IMR-90 (cell line): ENCODE measurements at regions not wholly inside any gene's neighbourhood (a gene's known extent, or its start where the extent isn't known, plus 50 kb on each side); places are given as distances from the start of the nearest gene placed in this dataset.

ENCODE experiments used
- ATAC-seq: fragments of 200-7000 bp; cut with Tn5 transposase; 2 replicates; pipeline ENCODE4 v1.9.1; 2020; ENCODE audit warnings: low read depth, mild to moderate bottlenecking, moderate library complexity
- BruUV-seq: library from RNA; stranded (reverse); fragments of 400-500 nt; replicated peaks from 2 replicates; lab custom pipeline; 2021; lab: Mats Ljungman, UMichigan
- CTCF ChIA-PET: fragments of 300-600 bp; formaldehyde crosslinking; extraction: SDS; loops from one replicate; lab custom pipeline; 2021; ENCODE audit warnings: antibody characterized with exemption; lab: Yijun Ruan, JAX
- POLR2A ChIA-PET: fragments of 300-600 bp; sonication (Branson Sonifier 250); formaldehyde crosslinking; loops from one replicate; lab custom pipeline; 2022; ENCODE audit warnings: antibody characterized with exemption; ENCODE audit not compliant: unreplicated experiment; lab: Charles Lee
- DNase-seq: peaks from one replicate; pipeline ENCODE4 v3.0.0; 2013
- H2AFZ ChIP-seq: replicated peaks from 2 replicates; pipeline ENCODE3; 2013; ENCODE audit warnings: low read length, mild to moderate bottlenecking; ENCODE audit not compliant: poor library complexity
- H2AK5ac ChIP-seq: 2 replicates; pipeline ENCODE4 v1.6.1; 2013; ENCODE audit warnings: low read depth, low read length, inconsistent platforms
- H2AK9ac ChIP-seq: replicated peaks from 2 replicates; pipeline ENCODE3; 2013; ENCODE audit warnings: mild to moderate bottlenecking, low read depth, low read length, moderate library complexity; ENCODE audit not compliant: poor library complexity
- H2BK120ac ChIP-seq: 2 replicates; pipeline ENCODE4 v1.6.1; 2013; ENCODE audit warnings: low read depth, low read length, inconsistent platforms
- H2BK15ac ChIP-seq: 3 replicates; pipeline ENCODE4 v1.6.1; 2013; ENCODE audit warnings: low read depth, low read length, inconsistent platforms
- H2BK20ac ChIP-seq: 2 replicates; pipeline ENCODE4 v1.6.1; 2013; ENCODE audit warnings: low read depth, mild to moderate bottlenecking, inconsistent platforms, low read length, moderate library complexity
- H2BK5ac ChIP-seq: 2 replicates; pipeline ENCODE4 v1.6.1; 2013; ENCODE audit warnings: mild to moderate bottlenecking, low read depth, low read length, inconsistent platforms; ENCODE audit not compliant: poor library complexity, severe bottlenecking
- H3K14ac ChIP-seq: replicated peaks from 2 replicates; pipeline ENCODE4 v1.6.1; 2013; ENCODE audit warnings: low read depth, low read length, inconsistent platforms
- H3K18ac ChIP-seq: 2 replicates; pipeline ENCODE4 v1.6.1; 2013; ENCODE audit warnings: low read depth, low read length, control low read depth
- H3K23ac ChIP-seq: 2 replicates; pipeline ENCODE4 v1.6.1; 2013; ENCODE audit warnings: low read depth, low read length, inconsistent platforms
- H3K27ac ChIP-seq: 2 replicates; pipeline ENCODE4 v1.5.1; 2013; ENCODE audit warnings: mild to moderate bottlenecking, control low read depth, low read length; ENCODE audit not compliant: insufficient read depth
- H3K27me3 ChIP-seq: 2 replicates; pipeline ENCODE4 v1.6.1; 2013; ENCODE audit warnings: low read length; ENCODE audit not compliant: control insufficient read depth, insufficient read depth
- H3K36me3 ChIP-seq: 2 replicates; pipeline ENCODE4 v1.6.1; 2013; ENCODE audit warnings: low read length, mixed read lengths; ENCODE audit not compliant: control insufficient read depth, insufficient read depth
- H3K4ac ChIP-seq: 2 replicates; pipeline ENCODE4 v1.6.1; 2013; ENCODE audit warnings: low read depth, low read length, inconsistent platforms
- H3K4me1 ChIP-seq: 2 replicates; pipeline ENCODE4 v1.6.1; 2013; ENCODE audit warnings: low read length, mixed read lengths; ENCODE audit not compliant: control insufficient read depth, insufficient read depth
- H3K4me2 ChIP-seq: 2 replicates; pipeline ENCODE4 v1.6.1; 2013; ENCODE audit warnings: low read depth, mild to moderate bottlenecking, control low read depth, low read length, moderate library complexity
- H3K4me3 ChIP-seq: 2 replicates; pipeline ENCODE4 v1.5.1; 2013; ENCODE audit warnings: low read depth, mild to moderate bottlenecking, control low read depth, low read length, moderate library complexity; ENCODE audit not compliant: insufficient read depth
- H3K56ac ChIP-seq: 2 replicates; pipeline ENCODE4 v1.6.1; 2013; ENCODE audit warnings: low read length, inconsistent platforms; ENCODE audit not compliant: insufficient read depth; ENCODE audit errors: extremely low read depth
- H3K79me1 ChIP-seq, 2 experiments: 2 replicates each; pipeline ENCODE4 v1.6.1; 2013; ENCODE audit warnings: low read length in 2 of 2, inconsistent platforms in 1 of 2, low read depth in 1 of 2
- H3K9ac ChIP-seq: 2 replicates; pipeline ENCODE4 v1.6.1; 2013; ENCODE audit warnings: low read depth, low read length, control low read depth
- H3K9me1 ChIP-seq: 2 replicates; pipeline ENCODE4 v1.6.1; 2013; ENCODE audit warnings: low read length, inconsistent platforms; ENCODE audit not compliant: insufficient read depth
- H3K9me3 ChIP-seq: 2 replicates; pipeline ENCODE4 v1.6.1; 2013; ENCODE audit warnings: low read length; ENCODE audit not compliant: control insufficient read depth, insufficient read depth
- H4K20me1 ChIP-seq: 2 replicates; pipeline ENCODE4 v1.6.1; 2013; ENCODE audit warnings: low read length, inconsistent platforms; ENCODE audit not compliant: insufficient read depth
- H4K5ac ChIP-seq: 2 replicates; pipeline ENCODE4 v1.6.1; 2013; ENCODE audit warnings: mild to moderate bottlenecking, low read depth, low read length, control low read depth
- H4K8ac ChIP-seq, 2 experiments: 2 replicates each; pipeline ENCODE4 v1.6.1; 2013; ENCODE audit warnings: low read depth in 2 of 2, low read length in 2 of 2, control low read depth in 1 of 2, inconsistent platforms in 1 of 2
- H4K91ac ChIP-seq: 2 replicates; pipeline ENCODE4 v1.6.1; 2013; ENCODE audit warnings: low read depth, low read length, inconsistent platforms; ENCODE audit not compliant: insufficient read depth
- BHLHE40 ChIP-seq: fragments of 150-350 bp; IDR thresholded peaks from 2 replicates; pipeline ENCODE4 v1.6.1; 2016; ENCODE audit warnings: mild to moderate bottlenecking, low read depth, low read length
- CEBPB ChIP-seq: IDR thresholded peaks from 2 replicates; pipeline ENCODE4 v1.6.1; 2012; ENCODE audit warnings: low read depth, low read length, improper control_type of control experiment
- CHD1 ChIP-seq: IDR thresholded peaks from 2 replicates; pipeline ENCODE4 v1.6.1; 2012; ENCODE audit warnings: low read depth, low read length, improper control_type of control experiment
- CTCF ChIP-seq: conservative IDR thresholded peaks from 2 replicates; pipeline ENCODE4 v1.5.1; 2012; ENCODE audit warnings: mild to moderate bottlenecking, low read depth, low read length, improper control_type of control experiment
- ELK1 ChIP-seq: fragments of 150-350 bp; IDR thresholded peaks from 2 replicates; pipeline ENCODE4 v1.6.1; 2016; ENCODE audit warnings: low read depth, mild to moderate bottlenecking, low read length, moderate library complexity, borderline replicate concordance
- FOS ChIP-seq: fragments of 150-350 bp; IDR thresholded peaks from 2 replicates; pipeline ENCODE4 v1.6.1; 2016; ENCODE audit warnings: low read depth, low read length
- MAFK ChIP-seq: IDR thresholded peaks from 2 replicates; pipeline ENCODE4 v1.6.1; 2012; ENCODE audit warnings: low read depth, low read length, improper control_type of control experiment
- MAZ ChIP-seq: IDR thresholded peaks from 2 replicates; pipeline ENCODE4 v1.6.1; 2012; ENCODE audit warnings: low read depth, mild to moderate bottlenecking, low read length, improper control_type of control experiment, moderate library complexity, borderline replicate concordance
- MXI1 ChIP-seq: IDR thresholded peaks from 2 replicates; pipeline ENCODE4 v1.6.1; 2012; ENCODE audit warnings: low read depth, mild to moderate bottlenecking, low read length, moderate library complexity, borderline replicate concordance
- NFE2L2 ChIP-seq: fragments of 150-350 bp; IDR thresholded peaks from 2 replicates; pipeline ENCODE4 v1.6.1; 2016; ENCODE audit warnings: low read depth, mild to moderate bottlenecking, low read length
- POLR2A ChIP-seq: IDR thresholded peaks from 2 replicates; pipeline ENCODE4 v1.6.1; 2012; ENCODE audit warnings: mild to moderate bottlenecking, low read depth, low read length
- RAD21 ChIP-seq: IDR thresholded peaks from 2 replicates; pipeline ENCODE4 v1.6.1; 2012; ENCODE audit warnings: low read length, improper control_type of control experiment
- RCOR1 ChIP-seq: IDR thresholded peaks from 2 replicates; pipeline ENCODE4 v1.6.1; 2012; ENCODE audit warnings: mild to moderate bottlenecking, low read length, improper control_type of control experiment; ENCODE audit not compliant: insufficient replicate concordance
- RFX5 ChIP-seq: IDR thresholded peaks from 2 replicates; pipeline ENCODE4 v1.8.0; 2012; ENCODE audit warnings: low read depth, mild to moderate bottlenecking, low read length, moderate library complexity
- SMC3 ChIP-seq: fragments of 150-350 bp; IDR thresholded peaks from 2 replicates; pipeline ENCODE4 v1.6.1; 2016; ENCODE audit warnings: low read depth, mild to moderate bottlenecking, antibody characterized with exemption, low read length, moderate library complexity
- USF2 ChIP-seq: fragments of 150-350 bp; IDR thresholded peaks from 2 replicates; pipeline ENCODE4 v1.6.1; 2017; ENCODE audit warnings: mild to moderate bottlenecking, antibody characterized with exemption, low read length, low read depth
- WGBS, 2 experiments: methylation state at CpG; one replicate each; pipeline versions ENCODE4 v1.1.5 to v1.1.7; 2013; ENCODE audit warnings: missing lambda C conversion rate in 2 of 2; ENCODE audit not compliant: insufficient read length in 1 of 2; ENCODE audit errors: extremely low coverage in 2 of 2; 5-methylcytosine and 5-hydroxymethylcytosine counted together
- dilution Hi-C: fragments of 300-500 bp; cut with HindIII; formaldehyde crosslinking; loops from one replicate; pipeline ENCODE4 v1.14.3; 2018; ENCODE audit warnings: low sequenced_read_pairs; ENCODE audit not compliant: unreplicated experiment
- in situ Hi-C: fragments of 300-500 bp; cut with MboI; formaldehyde crosslinking; loops from 3 replicates; pipeline ENCODE4 v1.14.3; 2019; ENCODE audit warnings: low sequenced_read_pairs, inconsistent platforms, mixed read lengths
- intact Hi-C: fragments of 100-400 bp; cut with micrococcal nuclease; formaldehyde crosslinking; loops from 2 replicates; pipeline ENCODE4 v1.10.0; 2022

GRCh38 chr20:48189181-48189580 is 403.9 kb upstream of the SULF2 start:
- ChIA-PET CTCF (no interaction called here), POLR2A (no interaction called here)
- Histone ChIP-seq H2BK120ac (no peak overlapping the region), H2BK15ac (no peak overlapping the region), H3K36me3 (no peaks in the 10 kb centered on the region), H3K9me1 (no peaks in the 10 kb centered on the region), H3K56ac (no peak overlapping the region), H2BK20ac (no peak overlapping the region), H2AK9ac (no peak overlapping the region), H3K9ac (no peak overlapping the region), H3K4ac (no peak overlapping the region), H4K5ac (no peak overlapping the region), H3K27me3 (no peaks in the 10 kb centered on the region), H2AK5ac (no peak overlapping the region), H3K4me1 (no peaks in the 10 kb centered on the region), H3K4me2 (no peak overlapping the region), H2BK5ac (no peak overlapping the region), H3K27ac (no peak overlapping the region), H4K20me1 (no peaks in the 10 kb centered on the region), H3K14ac (no peak overlapping the region), H3K9me3 (no peaks in the 10 kb centered on the region), H4K8ac (no peak overlapping the region), H3K23ac (no peak overlapping the region), H2AFZ (no peak overlapping the region), H4K91ac (no peak overlapping the region), H3K4me3 (no peak overlapping the region), H3K79me1 (no peaks in the 10 kb centered on the region), H3K18ac (no peak overlapping the region)
- intact Hi-C loops, result no loop called here
- dilution Hi-C loops, result no loop called here
- no TSS peak for BruUV-seq
- no peak for DNase-seq
- WGBS, 2 experiments, result 60% methylated on average over 1 of the region's 4 CpGs; no CpG with 5 or more reads in 1 of the 2 experiments
- ATAC-seq, result no peak
- in situ Hi-C loops, result no loop called here
- TF ChIP-seq CTCF (no peak), RCOR1 (no peak), CEBPB (no peak), RAD21 (no peak), SMC3 (no peak), MAZ (no peak), MAFK (no peak), USF2 (no peak), BHLHE40 (no peak), CHD1 (no peak), POLR2A (no peak), FOS (no peak), ELK1 (no peak), NFE2L2 (no peak), MXI1 (no peak), RFX5 (no peak)
